ENCODE measurements at regions not wholly inside any gene's neighbourhood (a gene's known extent, or its start where the extent isn't known, plus 50 kb on each side); places are given as distances from the start of the nearest gene placed in this dataset.
"Not testable (repeated sequence)": the region's sequence is repeated elsewhere in the genome, so short reads cannot be mapped to it uniquely, and the experiment has no call there.

- no peak for DNase-seq
Observed at GRCh38 chr18:2112435-2113045, 458.8 kb downstream of the METTL4 start.

GRCh38 chr18:2114289-2114688 is 457.0 kb downstream of the METTL4 start:
- DNase-seq, result no peak

- DNase-seq, result no peak
Observed at GRCh38 chr18:2114765-2115164, 456.5 kb downstream of the METTL4 start.

- no peak for DNase-seq
Observed at GRCh38 chr18:2121224-2121623, 450.1 kb downstream of the METTL4 start.

- no peak for DNase-seq
Observed at GRCh38 chr18:2123077-2123476, 448.2 kb downstream of the METTL4 start.

GRCh38 chr18:2134364-2134763 is 436.9 kb downstream of the METTL4 start:
- no peak for DNase-seq

- DNase-seq, result no peak
Observed at GRCh38 chr18:2135309-2135708, 436.0 kb downstream of the METTL4 start.

GRCh38 chr18:2138552-2138951 is 432.8 kb downstream of the METTL4 start:
- DNase-seq, result no peak

GRCh38 chr18:2139691-2140090 is 431.6 kb downstream of the METTL4 start:
- no peak for DNase-seq

GRCh38 chr18:2143636-2144035 is 427.7 kb downstream of the METTL4 start:
- DNase-seq, result no peak

GRCh38 chr18:2144811-2145210 is 426.5 kb downstream of the METTL4 start:
- no peak for DNase-seq

- no peak for DNase-seq
Observed at GRCh38 chr18:2146092-2146491, 425.2 kb downstream of the METTL4 start.

- DNase-seq, result no peak
Observed at GRCh38 chr18:2146754-2147153, 424.6 kb downstream of the METTL4 start.

GRCh38 chr18:2147476-2148230 is 423.7 kb downstream of the METTL4 start:
- DNase-seq, result peak; percentile 27 to 37

GRCh38 chr18:2148823-2149222 is 422.5 kb downstream of the METTL4 start:
- no peak for DNase-seq

GRCh38 chr18:2150566-2150965 is 420.7 kb downstream of the METTL4 start:
- no peak for DNase-seq

GRCh38 chr18:2154278-2154677 is 417.0 kb downstream of the METTL4 start:
- no peak for DNase-seq

- DNase-seq, result no peak
Observed at GRCh38 chr18:2164644-2165550, 406.4 kb downstream of the METTL4 start.

GRCh38 chr18:2166876-2167275 is 404.4 kb downstream of the METTL4 start:
- not testable (repeated sequence) for DNase-seq

- no peak for DNase-seq
Observed at GRCh38 chr18:2168022-2168421, 403.3 kb downstream of the METTL4 start.

- no peak for DNase-seq
Observed at GRCh38 chr18:2169656-2170055, 401.6 kb downstream of the METTL4 start.

GRCh38 chr18:2171840-2172625 is 399.3 kb downstream of the METTL4 start:
- no peak for DNase-seq
